C4-2B (cell line): ENCODE measurements at regions not wholly inside any gene's neighbourhood (a gene's known extent, or its start where the extent isn't known, plus 50 kb on each side); places are given as distances from the start of the nearest gene placed in this dataset.

ENCODE experiments used
- H3K27ac ChIP-seq: fragments of 450-650 bp; 2 replicates; pipeline ENCODE4 v1.5.1; 2017
- ZFX ChIP-seq: fragments of 450-650 bp; IDR thresholded peaks from 2 replicates; pipeline ENCODE4 v1.6.1; 2017
- TF ChIP-seq, protein P1 (sequence below): fragments of 450-650 bp; conservative IDR thresholded peaks from 2 replicates; pipeline ENCODE4 v1.5.1; 2017; ENCODE audit warnings: mild to moderate bottlenecking

DNA sequence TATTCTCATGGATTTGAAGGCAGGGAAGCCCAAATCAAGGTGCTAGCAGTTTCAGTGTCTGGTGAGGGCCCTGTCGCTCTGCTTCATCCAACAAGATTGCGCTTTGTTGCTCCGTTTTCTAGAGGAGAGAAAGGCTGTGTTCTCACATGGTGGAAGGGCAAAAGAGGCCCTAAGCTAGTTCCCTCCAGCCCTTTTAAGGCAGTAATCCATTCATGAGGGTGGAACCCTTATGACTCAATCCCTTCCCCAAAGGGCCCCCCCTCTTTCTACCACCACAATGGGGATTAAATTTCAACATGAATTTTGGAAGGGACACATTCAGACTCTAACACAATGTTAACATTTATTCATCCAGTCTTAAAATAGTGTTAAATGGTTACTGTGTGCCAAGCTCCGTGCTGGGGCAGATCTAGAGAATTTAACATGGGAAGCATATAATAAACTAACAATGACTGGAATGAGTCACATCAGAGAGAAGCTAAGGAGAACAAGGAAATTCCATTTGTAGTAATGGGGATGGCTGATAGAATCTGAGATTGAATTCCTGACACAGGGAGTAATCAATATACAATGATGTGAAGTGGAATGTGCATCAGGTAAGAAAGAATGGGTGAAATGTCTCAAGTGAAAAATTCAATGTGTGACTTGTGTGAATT lies 382.8 kb upstream of the ZNF608 start:
- H3K27ac ChIP-seq = no peak overlapping the region
- TF ChIP-seq, protein P1, sequence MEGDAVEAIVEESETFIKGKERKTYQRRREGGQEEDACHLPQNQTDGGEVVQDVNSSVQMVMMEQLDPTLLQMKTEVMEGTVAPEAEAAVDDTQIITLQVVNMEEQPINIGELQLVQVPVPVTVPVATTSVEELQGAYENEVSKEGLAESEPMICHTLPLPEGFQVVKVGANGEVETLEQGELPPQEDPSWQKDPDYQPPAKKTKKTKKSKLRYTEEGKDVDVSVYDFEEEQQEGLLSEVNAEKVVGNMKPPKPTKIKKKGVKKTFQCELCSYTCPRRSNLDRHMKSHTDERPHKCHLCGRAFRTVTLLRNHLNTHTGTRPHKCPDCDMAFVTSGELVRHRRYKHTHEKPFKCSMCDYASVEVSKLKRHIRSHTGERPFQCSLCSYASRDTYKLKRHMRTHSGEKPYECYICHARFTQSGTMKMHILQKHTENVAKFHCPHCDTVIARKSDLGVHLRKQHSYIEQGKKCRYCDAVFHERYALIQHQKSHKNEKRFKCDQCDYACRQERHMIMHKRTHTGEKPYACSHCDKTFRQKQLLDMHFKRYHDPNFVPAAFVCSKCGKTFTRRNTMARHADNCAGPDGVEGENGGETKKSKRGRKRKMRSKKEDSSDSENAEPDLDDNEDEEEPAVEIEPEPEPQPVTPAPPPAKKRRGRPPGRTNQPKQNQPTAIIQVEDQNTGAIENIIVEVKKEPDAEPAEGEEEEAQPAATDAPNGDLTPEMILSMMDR = no peak
- TF ChIP-seq ZFX = no peak

DNA sequence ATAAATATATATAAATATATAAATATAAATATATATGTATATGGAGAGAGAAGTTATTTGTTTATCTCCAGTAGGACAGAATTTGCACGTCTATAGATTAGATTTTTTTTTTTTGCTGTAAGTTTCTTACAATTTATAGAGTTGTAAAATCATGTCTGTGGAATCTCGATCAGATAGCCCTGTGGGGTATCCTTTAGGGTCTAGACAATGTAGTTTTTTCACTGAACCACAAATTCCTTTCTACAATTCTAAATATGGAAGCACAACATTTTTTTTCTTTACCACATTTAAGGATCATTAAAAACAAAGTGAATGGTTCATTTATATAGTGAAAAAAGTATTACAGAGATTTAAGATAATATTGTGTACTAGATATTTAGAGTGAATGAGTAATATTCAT lies 384.2 kb upstream of the ZNF608 start:
- TF ChIP-seq ZFX = no peak
- TF ChIP-seq, protein P1 = no peak
- H3K27ac ChIP-seq = no peak overlapping the region

DNA sequence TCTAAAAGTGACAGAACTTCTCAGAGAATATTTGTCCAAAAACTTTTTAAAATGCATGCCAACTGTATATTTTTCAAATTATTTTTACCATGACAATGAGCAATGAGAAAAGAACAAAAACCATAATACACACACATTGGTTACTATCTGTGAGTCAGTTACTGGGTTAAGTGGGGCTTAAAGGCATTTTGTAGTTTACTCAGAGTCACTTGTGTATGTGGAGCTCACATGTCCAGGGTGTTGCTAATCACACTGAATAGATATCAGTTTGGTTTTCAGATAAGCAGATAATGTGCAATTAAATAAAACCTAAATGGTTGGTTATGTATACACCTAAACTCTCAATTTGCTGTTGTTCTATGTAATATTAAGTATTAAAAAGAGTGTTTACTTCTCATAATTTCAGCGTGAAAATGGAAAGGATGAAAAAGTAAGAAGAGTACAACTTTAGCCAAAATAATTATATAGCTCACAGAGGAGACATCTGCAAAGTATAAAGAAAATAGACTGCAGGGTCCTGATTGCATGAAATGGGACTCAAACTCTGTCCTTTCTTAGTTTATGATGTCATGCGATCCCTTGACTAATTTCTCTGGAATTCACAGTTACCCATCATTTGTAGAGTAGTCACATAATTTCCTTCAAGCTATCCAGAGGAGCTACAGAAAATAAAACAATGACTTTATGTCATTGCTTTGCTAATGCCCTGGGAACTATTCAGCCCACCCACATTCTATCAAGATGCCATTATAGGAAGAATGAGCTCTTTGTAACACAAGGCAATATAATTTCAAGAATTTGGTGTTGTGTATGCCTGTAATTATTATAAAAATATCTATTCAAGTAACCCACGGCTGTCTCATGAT lies 388.0 kb upstream of the ZNF608 start:
- TF ChIP-seq ZFX = no peak
- TF ChIP-seq, protein P1 = no peak; the same call in 1 of the 2 replicates
- H3K27ac ChIP-seq = no peak overlapping the region

DNA sequence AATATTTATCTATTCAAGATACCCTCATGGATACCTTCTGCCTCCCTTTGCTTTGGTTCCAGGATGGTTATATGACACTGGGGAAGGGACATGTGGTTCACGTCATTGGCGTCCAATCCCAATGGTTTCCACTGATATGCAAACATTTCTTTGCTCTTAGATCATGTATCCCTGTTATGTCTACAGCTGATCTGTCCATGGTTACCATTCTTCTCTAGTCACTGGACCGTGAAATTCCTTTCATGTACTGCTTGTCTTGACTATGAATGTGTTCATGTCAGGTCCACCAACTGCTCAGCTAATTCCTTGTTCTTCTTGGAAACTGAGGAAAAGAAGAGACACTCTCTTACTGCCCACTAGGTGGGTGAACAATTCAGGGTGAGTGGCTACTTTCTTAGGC lies 391.1 kb upstream of the ZNF608 start:
- TF ChIP-seq ZFX = no peak
- TF ChIP-seq, protein P1 = no peak
- no peak overlapping the region for H3K27ac ChIP-seq

DNA sequence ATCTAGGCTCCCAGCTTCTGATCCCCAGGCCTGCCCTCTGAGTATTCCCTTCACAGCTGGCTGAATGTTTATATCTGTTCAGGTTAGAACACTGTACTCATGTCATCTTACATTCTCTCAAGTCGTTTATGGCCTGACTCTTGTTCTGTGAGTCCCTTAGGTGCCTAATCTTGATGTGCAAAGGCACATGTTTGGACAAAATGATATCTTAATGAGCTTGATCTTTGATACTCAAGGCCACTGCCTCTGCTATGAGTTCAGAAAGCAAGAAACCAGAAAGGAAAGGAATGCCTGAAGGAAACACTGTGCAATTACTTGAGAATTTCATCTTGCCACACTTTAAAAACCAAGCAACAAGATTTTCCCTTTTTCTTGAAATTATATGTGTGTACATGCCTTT lies 391.8 kb upstream of the ZNF608 start:
- no peak overlapping the region for H3K27ac ChIP-seq
- TF ChIP-seq ZFX = no peak
- TF ChIP-seq, protein P1 = no peak

DNA sequence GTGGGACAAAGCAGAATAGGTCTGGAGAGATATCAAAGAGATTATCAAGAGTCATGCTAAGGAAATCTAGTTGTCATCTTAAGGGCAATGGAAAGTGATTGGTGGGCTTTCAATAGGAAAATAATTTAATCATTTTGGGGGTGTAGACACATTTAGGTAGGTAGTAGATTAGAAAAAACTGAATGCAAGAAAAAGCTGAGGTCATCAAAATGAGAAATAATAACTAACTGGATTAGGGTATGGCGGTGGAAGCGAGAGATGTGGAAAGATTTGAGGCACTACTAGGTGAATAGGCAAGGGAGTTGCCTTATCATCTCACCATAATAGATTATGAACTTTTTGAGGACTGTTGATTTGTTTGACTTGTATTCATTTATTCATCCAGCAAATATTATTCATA lies 393.2 kb upstream of the ZNF608 start:
- no peak for TF ChIP-seq ZFX
- TF ChIP-seq, protein P1 = no peak
- no peak overlapping the region for H3K27ac ChIP-seq

DNA sequence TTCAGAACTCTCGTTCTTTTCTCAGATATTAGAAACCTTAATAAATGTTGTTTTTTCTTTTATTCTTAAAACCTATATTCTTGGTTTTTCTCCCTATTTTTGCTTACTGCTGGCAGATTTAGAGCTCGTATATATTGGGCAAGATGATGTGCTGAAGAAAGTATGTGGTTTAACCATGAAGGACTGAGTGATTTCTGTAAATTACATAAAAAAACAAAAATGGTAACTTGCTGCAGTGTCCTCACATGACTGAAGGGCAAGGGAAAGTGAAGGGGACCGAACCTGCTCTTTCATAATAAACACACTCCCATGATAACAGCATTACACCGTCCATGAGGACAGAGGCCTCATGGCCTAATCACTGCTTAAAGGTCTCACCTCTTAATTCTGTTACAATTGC lies 393.8 kb upstream of the ZNF608 start:
- H3K27ac ChIP-seq = no peak overlapping the region
- no peak for TF ChIP-seq ZFX
- TF ChIP-seq, protein P1 = no peak
